Suprapubic skin (tissue), 4 donors: ENCODE measurements at regions not wholly inside any gene's neighbourhood (a gene's known extent, or its start where the extent isn't known, plus 50 kb on each side); places are given as distances from the start of the nearest gene placed in this dataset.

Source experiments
- DNase-seq, 2 donors: peaks; one replicate each; pipeline ENCODE4 v3.0.0-alpha.2; 2019; ENCODE audit warnings: low spot score in 2 of 2
- H3K27ac ChIP-seq: fragments of 200-600 bp; sonication (generic); one replicate; pipeline ENCODE4 v1.5.1; 2019
- H3K27me3 ChIP-seq: fragments of 200-600 bp; sonication (generic); one replicate; pipeline ENCODE4 v1.5.1; 2019
- H3K36me3 ChIP-seq: fragments of 200-600 bp; sonication (generic); one replicate; pipeline ENCODE4 v1.5.1; 2019
- H3K4me1 ChIP-seq: fragments of 200-600 bp; sonication (generic); one replicate; pipeline ENCODE4 v1.5.1; 2019
- H3K4me3 ChIP-seq: fragments of 200-600 bp; sonication (generic); one replicate; pipeline ENCODE4 v1.5.1; 2019; ENCODE audit warnings: mild to moderate bottlenecking
- H3K9me3 ChIP-seq: fragments of 200-600 bp; sonication (generic); one replicate; pipeline ENCODE4 v1.5.1; 2019
- CTCF ChIP-seq, 2 donors: fragments of 200-600 bp in 1 of 2; fragments of 450-650 bp in 1 of 2; sonication (generic) in 1 of 2; IDR thresholded peaks; one replicate each; pipeline ENCODE4 v1.5.1; 2016 to 2019; ENCODE audit warnings: antibody characterized with exemption in 2 of 2, mild to moderate bottlenecking in 1 of 2, moderate library complexity in 1 of 2
- EP300 ChIP-seq: sonication (generic); formaldehyde crosslinking; IDR thresholded peaks from one replicate; pipeline ENCODE4 v1.6.1; 2017; ENCODE audit warnings: antibody characterized with exemption
- POLR2A ChIP-seq, 2 donors: fragments of 450-650 bp; IDR thresholded peaks; one replicate each; pipeline ENCODE4 v1.6.1; 2017; ENCODE audit warnings: antibody characterized with exemption in 2 of 2, mild to moderate bottlenecking in 2 of 2, moderate library complexity in 2 of 2
- POLR2AphosphoS5 ChIP-seq, 3 donors: sonication (generic); formaldehyde crosslinking; IDR thresholded peaks; one replicate each; pipeline ENCODE4 v1.6.1; 2017; ENCODE audit warnings: antibody characterized with exemption in 3 of 3
- WGBS: methylation state at CpG from one replicate; pipeline ENCODE4 v1.1.5; 2018; 5-methylcytosine and 5-hydroxymethylcytosine counted together

DNA sequence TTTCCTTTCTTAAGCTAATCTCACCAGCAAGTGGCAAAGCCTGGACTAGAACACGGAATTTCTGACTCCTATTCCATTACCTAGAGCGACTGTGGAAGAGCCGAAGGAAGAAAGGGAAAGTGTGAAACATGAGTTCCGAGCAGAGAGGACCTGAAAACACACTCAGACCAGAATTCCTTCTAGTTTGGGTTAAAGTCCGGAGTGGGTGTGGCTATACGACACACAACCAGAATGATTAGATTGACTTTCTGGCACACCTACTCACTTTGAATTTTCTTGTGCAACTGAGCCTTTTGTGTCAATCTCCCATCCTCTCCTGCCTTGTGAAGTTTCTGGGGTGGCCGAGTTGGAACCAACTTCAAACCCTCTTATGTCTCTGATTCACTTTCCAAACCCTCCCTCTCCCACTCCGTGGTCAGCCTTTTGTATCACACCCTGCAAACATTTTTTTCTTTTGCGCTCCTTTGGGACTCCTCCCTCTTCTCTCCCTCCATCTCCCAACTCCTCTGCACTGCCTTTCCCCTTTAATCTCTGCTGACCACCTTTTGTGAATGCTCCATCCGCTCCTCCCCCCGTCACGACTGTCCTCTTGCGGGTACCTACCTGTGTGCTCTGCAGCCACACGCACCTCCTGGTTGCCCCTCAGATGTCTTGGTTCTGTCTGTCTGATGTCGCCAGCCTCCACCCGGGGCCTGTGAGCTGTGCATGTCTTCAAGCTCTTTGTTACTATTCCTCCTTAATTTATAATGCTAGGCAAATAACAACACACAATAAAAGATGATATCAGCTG, 86.3 kb upstream of the BLID start:
- H3K27me3 ChIP-seq, result peaks cover 4% of the 10 kb centered on the region
- peak overlapping the region; percentile 68 for H3K27ac ChIP-seq
- no peak for TF ChIP-seq EP300
- no peak for TF ChIP-seq CTCF (IDR thresholded peaks at IDR 0.05)
- TF ChIP-seq POLR2AphosphoS5 (IDR thresholded peaks at IDR 0.05), result no peak
- TF ChIP-seq POLR2A (IDR thresholded peaks at IDR 0.05), result no peak
- no peaks in the 10 kb centered on the region for H3K36me3 ChIP-seq
- H3K4me1 ChIP-seq, result peaks cover 33% of the 10 kb centered on the region
- H3K4me3 ChIP-seq, result peak overlapping the region; percentile 34
- WGBS, result 37% methylated on average over 16 of the region's 16 CpGs
- no peak for DNase-seq
- H3K9me3 ChIP-seq, result no peaks in the 10 kb centered on the region

- no peak overlapping the region for H3K4me3 ChIP-seq
- H3K36me3 ChIP-seq, result no peaks in the 10 kb centered on the region
- H3K9me3 ChIP-seq, result no peaks in the 10 kb centered on the region
- peaks cover 4% of the 10 kb centered on the region for H3K27me3 ChIP-seq
- TF ChIP-seq CTCF (IDR thresholded peaks at IDR 0.05) (no peak), EP300 (no peak), POLR2AphosphoS5 (IDR thresholded peaks at IDR 0.05) (no peak), POLR2A (IDR thresholded peaks at IDR 0.05) (no peak)
- 90% methylated on average over 4 of the region's 4 CpGs for WGBS
- H3K4me1 ChIP-seq, result peaks cover 29% of the 10 kb centered on the region
- DNase-seq, result no peak
- no peak overlapping the region for H3K27ac ChIP-seq
These were observed 85.1 kb upstream of the BLID start for GRCh38 chr11:122201106-122201505.

- H3K4me3 ChIP-seq, result no peak overlapping the region
- no peaks in the 10 kb centered on the region for H3K9me3 ChIP-seq
- H3K36me3 ChIP-seq, result no peaks in the 10 kb centered on the region
- no peak for TF ChIP-seq POLR2A (IDR thresholded peaks at IDR 0.05)
- no peak for TF ChIP-seq EP300
- TF ChIP-seq CTCF (IDR thresholded peaks at IDR 0.05), result no peak
- TF ChIP-seq POLR2AphosphoS5 (IDR thresholded peaks at IDR 0.05), result no peak
- peaks cover 21% of the 10 kb centered on the region for H3K4me1 ChIP-seq
- DNase-seq, result no peak
- WGBS, result 52% methylated on average over 3 of the region's 3 CpGs
- no peak overlapping the region for H3K27ac ChIP-seq
- peaks cover 4% of the 10 kb centered on the region for H3K27me3 ChIP-seq
These were observed 83.6 kb upstream of the BLID start for GRCh38 chr11:122199661-122200060.

- Histone ChIP-seq H3K4me3 (no peak overlapping the region), H3K9me3 (no peaks in the 10 kb centered on the region), H3K36me3 (no peaks in the 10 kb centered on the region), H3K27me3 (peaks cover 4% of the 10 kb centered on the region), H3K27ac (no peak overlapping the region), H3K4me1 (peaks cover 20% of the 10 kb centered on the region)
- DNase-seq, result no peak
- TF ChIP-seq CTCF (IDR thresholded peaks at IDR 0.05) (no peak), EP300 (no peak), POLR2AphosphoS5 (IDR thresholded peaks at IDR 0.05) (no peak), POLR2A (IDR thresholded peaks at IDR 0.05) (no peak)
- 90% methylated on average over 7 of the region's 7 CpGs for WGBS
These were observed 82.4 kb upstream of the BLID start for GRCh38 chr11:122198291-122198983.
